ENCODE measurements at regions not wholly inside any gene's neighbourhood (a gene's known extent, or its start where the extent isn't known, plus 50 kb on each side); places are given as distances from the start of the nearest gene placed in this dataset.

- no CpG with 5 or more reads among the region's 2 CpGs for WGBS (ENCODE audit: extremely low coverage, insufficient coverage, insufficient read length)
- Histone ChIP-seq H2BK12ac (ENCODE audit: low read length) (no peak overlapping the region), H3K9ac (ENCODE audit: low read length) (no peak overlapping the region), H4K12ac (ENCODE audit: low read depth, low read length) (no peak overlapping the region), H4K8ac (ENCODE audit: low read depth, low read length) (no peak overlapping the region), H2AFZ (ENCODE audit: insufficient read depth, low read length, poor library complexity) (no peak overlapping the region), H3K79me1 (ENCODE audit: low read length) (no peaks in the 10 kb centered on the region), H3K23ac (ENCODE audit: low read length) (no peak overlapping the region), H3K14ac (ENCODE audit: low read length) (no peak overlapping the region), H3K36me3 (ENCODE audit: control insufficient read depth in 1 of 2, insufficient read depth in 2 of 2, low read length in 2 of 2) (no peaks in the 10 kb centered on the region), H3K4me2 (ENCODE audit: low read length) (no peak overlapping the region), H3K27me3 (ENCODE audit: insufficient read depth, low read length) (no peaks in the 10 kb centered on the region), H3K27ac (ENCODE audit: low read depth, low read length) (no peak overlapping the region), H3K4me3 (ENCODE audit: low read depth, low read length) (no peak overlapping the region), H2BK120ac (ENCODE audit: insufficient read depth, low read length, poor library complexity) (no peak overlapping the region), H3K4ac (ENCODE audit: low read depth, low read length) (no peak overlapping the region), H3K4me1 (ENCODE audit: control insufficient read depth in 1 of 2, insufficient read depth in 2 of 2, low read length in 2 of 2) (no peaks in the 10 kb centered on the region), H3K9me3 (ENCODE audit: insufficient read depth, low read depth, low read length) (no peaks in the 10 kb centered on the region), H3K79me2 (ENCODE audit: control insufficient read depth, insufficient read depth, low read length, poor library complexity) (no peaks in the 10 kb centered on the region), H2AK5ac (ENCODE audit: low read length) (no peak overlapping the region), H2BK5ac (ENCODE audit: low read depth, low read length, poor library complexity) (no peak overlapping the region), H3K18ac (ENCODE audit: low read length) (no peak overlapping the region), H4K91ac (ENCODE audit: low read depth, low read length) (no peak overlapping the region)
- DNase-seq = no peak
These were observed 438.9 kb downstream of the KCNJ2 start for GRCh38 chr17:70608193-70608592.

GRCh38 chr17:70608957-70609356 lies 439.6 kb downstream of the KCNJ2 start:
- no peak overlapping the region for H3K4me3 ChIP-seq (ENCODE audit: low read depth, low read length)
- H3K18ac ChIP-seq (ENCODE audit: low read length) = no peak overlapping the region
- no peaks in the 10 kb centered on the region for H3K79me2 ChIP-seq (ENCODE audit: control insufficient read depth, insufficient read depth, low read length, poor library complexity)
- no peak overlapping the region for H2BK12ac ChIP-seq (ENCODE audit: low read length)
- H3K9ac ChIP-seq (ENCODE audit: low read length) = no peak overlapping the region
- no peak overlapping the region for H2AK5ac ChIP-seq (ENCODE audit: low read length)
- WGBS (ENCODE audit: extremely low coverage, insufficient coverage, insufficient read length) = no CpG with 5 or more reads among the region's 2 CpGs
- no peak overlapping the region for H4K12ac ChIP-seq (ENCODE audit: low read depth, low read length)
- H4K8ac ChIP-seq (ENCODE audit: low read depth, low read length) = no peak overlapping the region
- no peak overlapping the region for H3K23ac ChIP-seq (ENCODE audit: low read length)
- H3K36me3 ChIP-seq (ENCODE audit: control insufficient read depth in 1 of 2, insufficient read depth in 2 of 2, low read length in 2 of 2) = no peaks in the 10 kb centered on the region
- no peak overlapping the region for H3K27ac ChIP-seq (ENCODE audit: low read depth, low read length)
- no peak overlapping the region for H3K14ac ChIP-seq (ENCODE audit: low read length)
- no peak overlapping the region for H4K91ac ChIP-seq (ENCODE audit: low read depth, low read length)
- DNase-seq = no peak
- H3K4me2 ChIP-seq (ENCODE audit: low read length) = no peak overlapping the region
- H2BK120ac ChIP-seq (ENCODE audit: insufficient read depth, low read length, poor library complexity) = no peak overlapping the region
- H3K4me1 ChIP-seq (ENCODE audit: control insufficient read depth in 1 of 2, insufficient read depth in 2 of 2, low read length in 2 of 2) = no peaks in the 10 kb centered on the region
- no peak overlapping the region for H3K4ac ChIP-seq (ENCODE audit: low read depth, low read length)
- H2BK5ac ChIP-seq (ENCODE audit: low read depth, low read length, poor library complexity) = no peak overlapping the region
- no peak overlapping the region for H2AFZ ChIP-seq (ENCODE audit: insufficient read depth, low read length, poor library complexity)
- no peaks in the 10 kb centered on the region for H3K79me1 ChIP-seq (ENCODE audit: low read length)
- H3K9me3 ChIP-seq (ENCODE audit: insufficient read depth, low read depth, low read length) = no peaks in the 10 kb centered on the region
- no peaks in the 10 kb centered on the region for H3K27me3 ChIP-seq (ENCODE audit: insufficient read depth, low read length)

GRCh38 chr17:70609566-70609965 lies 440.2 kb downstream of the KCNJ2 start:
- H3K9ac ChIP-seq (ENCODE audit: low read length) = no peak overlapping the region
- no peak overlapping the region for H3K4me2 ChIP-seq (ENCODE audit: low read length)
- H2BK12ac ChIP-seq (ENCODE audit: low read length) = no peak overlapping the region
- H3K79me1 ChIP-seq (ENCODE audit: low read length) = no peaks in the 10 kb centered on the region
- H3K23ac ChIP-seq (ENCODE audit: low read length) = no peak overlapping the region
- no peak overlapping the region for H2AK5ac ChIP-seq (ENCODE audit: low read length)
- H4K8ac ChIP-seq (ENCODE audit: low read depth, low read length) = no peak overlapping the region
- H2BK5ac ChIP-seq (ENCODE audit: low read depth, low read length, poor library complexity) = no peak overlapping the region
- DNase-seq = no peak
- H3K18ac ChIP-seq (ENCODE audit: low read length) = no peak overlapping the region
- no peak overlapping the region for H3K27ac ChIP-seq (ENCODE audit: low read depth, low read length)
- no peaks in the 10 kb centered on the region for H3K4me1 ChIP-seq (ENCODE audit: control insufficient read depth in 1 of 2, insufficient read depth in 2 of 2, low read length in 2 of 2)
- H4K91ac ChIP-seq (ENCODE audit: low read depth, low read length) = no peak overlapping the region
- no peaks in the 10 kb centered on the region for H3K36me3 ChIP-seq (ENCODE audit: control insufficient read depth in 1 of 2, insufficient read depth in 2 of 2, low read length in 2 of 2)
- H3K4me3 ChIP-seq (ENCODE audit: low read depth, low read length) = no peak overlapping the region
- H4K12ac ChIP-seq (ENCODE audit: low read depth, low read length) = no peak overlapping the region
- H3K27me3 ChIP-seq (ENCODE audit: insufficient read depth, low read length) = no peaks in the 10 kb centered on the region
- no CpG with 5 or more reads among the region's 1 CpG for WGBS (ENCODE audit: extremely low coverage, insufficient coverage, insufficient read length)
- H3K4ac ChIP-seq (ENCODE audit: low read depth, low read length) = no peak overlapping the region
- H3K9me3 ChIP-seq (ENCODE audit: insufficient read depth, low read depth, low read length) = no peaks in the 10 kb centered on the region
- no peak overlapping the region for H3K14ac ChIP-seq (ENCODE audit: low read length)
- no peaks in the 10 kb centered on the region for H3K79me2 ChIP-seq (ENCODE audit: control insufficient read depth, insufficient read depth, low read length, poor library complexity)
- no peak overlapping the region for H2BK120ac ChIP-seq (ENCODE audit: insufficient read depth, low read length, poor library complexity)
- no peak overlapping the region for H2AFZ ChIP-seq (ENCODE audit: insufficient read depth, low read length, poor library complexity)

- H2BK5ac ChIP-seq (ENCODE audit: low read depth, low read length, poor library complexity) = no peak overlapping the region
- no peaks in the 10 kb centered on the region for H3K9me3 ChIP-seq (ENCODE audit: insufficient read depth, low read depth, low read length)
- H2BK120ac ChIP-seq (ENCODE audit: insufficient read depth, low read length, poor library complexity) = no peak overlapping the region
- H4K91ac ChIP-seq (ENCODE audit: low read depth, low read length) = no peak overlapping the region
- H3K4me2 ChIP-seq (ENCODE audit: low read length) = no peak overlapping the region
- H4K8ac ChIP-seq (ENCODE audit: low read depth, low read length) = no peak overlapping the region
- H3K14ac ChIP-seq (ENCODE audit: low read length) = no peak overlapping the region
- H3K9ac ChIP-seq (ENCODE audit: low read length) = no peak overlapping the region
- no peak for DNase-seq
- no CpG with 5 or more reads among the region's 5 CpGs for WGBS (ENCODE audit: extremely low coverage, insufficient coverage, insufficient read length)
- no peaks in the 10 kb centered on the region for H3K36me3 ChIP-seq (ENCODE audit: control insufficient read depth in 1 of 2, insufficient read depth in 2 of 2, low read length in 2 of 2)
- H3K27me3 ChIP-seq (ENCODE audit: insufficient read depth, low read length) = no peaks in the 10 kb centered on the region
- no peak overlapping the region for H3K23ac ChIP-seq (ENCODE audit: low read length)
- no peak overlapping the region for H3K4ac ChIP-seq (ENCODE audit: low read depth, low read length)
- H2BK12ac ChIP-seq (ENCODE audit: low read length) = no peak overlapping the region
- no peak overlapping the region for H2AFZ ChIP-seq (ENCODE audit: insufficient read depth, low read length, poor library complexity)
- no peak overlapping the region for H3K4me3 ChIP-seq (ENCODE audit: low read depth, low read length)
- H3K79me1 ChIP-seq (ENCODE audit: low read length) = no peaks in the 10 kb centered on the region
- H4K12ac ChIP-seq (ENCODE audit: low read depth, low read length) = no peak overlapping the region
- H3K79me2 ChIP-seq (ENCODE audit: control insufficient read depth, insufficient read depth, low read length, poor library complexity) = no peaks in the 10 kb centered on the region
- H3K18ac ChIP-seq (ENCODE audit: low read length) = no peak overlapping the region
- H2AK5ac ChIP-seq (ENCODE audit: low read length) = no peak overlapping the region
- no peak overlapping the region for H3K27ac ChIP-seq (ENCODE audit: low read depth, low read length)
- no peaks in the 10 kb centered on the region for H3K4me1 ChIP-seq (ENCODE audit: control insufficient read depth in 1 of 2, insufficient read depth in 2 of 2, low read length in 2 of 2)
These were observed 440.8 kb downstream of the KCNJ2 start for GRCh38 chr17:70610161-70610560.
